Neural cell (in vitro differentiated cells): ENCODE measurements at regions not wholly inside any gene's neighbourhood (a gene's known extent, or its start where the extent isn't known, plus 50 kb on each side); places are given as distances from the start of the nearest gene placed in this dataset.

Source experiments
- EP300 ChIP-seq: fragments of 450-650 bp; conservative IDR thresholded peaks from 2 replicates; pipeline ENCODE4 v1.6.1; 2014; ENCODE audit warnings: antibody characterized with exemption, mild to moderate bottlenecking, moderate library complexity; ENCODE audit not compliant: poor library complexity, severe bottlenecking
- EZH2 ChIP-seq: fragments of 200-600, 300-800 bp; shearing (Covaris generic), sonication (generic); IDR thresholded peaks from 2 replicates; pipeline ENCODE4 v1.6.1; 2014; ENCODE audit warnings: antibody characterized with exemption, low read length, borderline replicate concordance, mild to moderate bottlenecking; ENCODE audit not compliant: insufficient read depth, poor library complexity, severe bottlenecking
- SMC3 ChIP-seq: fragments of 450-650 bp; conservative IDR thresholded peaks from 2 replicates; pipeline ENCODE4 v1.6.1; 2014; ENCODE audit warnings: antibody characterized with exemption, mild to moderate bottlenecking, moderate library complexity; ENCODE audit not compliant: poor library complexity
- TF ChIP-seq, protein P1 (sequence below): fragments of 450-650 bp; IDR thresholded peaks from 2 replicates; pipeline ENCODE4 v1.5.1; 2014; ENCODE audit warnings: antibody characterized with exemption, mild to moderate bottlenecking, moderate library complexity; ENCODE audit not compliant: poor library complexity, severe bottlenecking

DNA sequence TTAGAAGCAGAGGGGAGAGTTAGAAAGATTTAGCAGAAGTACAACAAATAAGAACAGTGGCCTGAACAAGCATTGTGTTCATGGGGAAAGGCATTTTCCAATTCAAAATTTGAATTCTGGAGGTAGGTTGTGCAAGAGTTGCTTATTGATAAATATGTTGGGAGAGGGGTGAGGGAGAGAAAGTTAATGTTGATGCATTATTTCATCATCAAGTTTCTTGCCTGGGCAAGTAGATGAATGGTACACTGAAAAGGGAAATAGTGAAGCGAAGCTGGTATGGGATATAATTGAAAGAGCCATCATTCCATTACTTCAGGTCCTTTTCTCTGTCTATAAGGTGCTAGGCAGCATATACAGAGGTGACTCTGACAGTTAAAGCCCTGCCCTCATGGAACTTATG is 288.9 kb upstream of the GBE1 start:
- TF ChIP-seq, protein P1, sequence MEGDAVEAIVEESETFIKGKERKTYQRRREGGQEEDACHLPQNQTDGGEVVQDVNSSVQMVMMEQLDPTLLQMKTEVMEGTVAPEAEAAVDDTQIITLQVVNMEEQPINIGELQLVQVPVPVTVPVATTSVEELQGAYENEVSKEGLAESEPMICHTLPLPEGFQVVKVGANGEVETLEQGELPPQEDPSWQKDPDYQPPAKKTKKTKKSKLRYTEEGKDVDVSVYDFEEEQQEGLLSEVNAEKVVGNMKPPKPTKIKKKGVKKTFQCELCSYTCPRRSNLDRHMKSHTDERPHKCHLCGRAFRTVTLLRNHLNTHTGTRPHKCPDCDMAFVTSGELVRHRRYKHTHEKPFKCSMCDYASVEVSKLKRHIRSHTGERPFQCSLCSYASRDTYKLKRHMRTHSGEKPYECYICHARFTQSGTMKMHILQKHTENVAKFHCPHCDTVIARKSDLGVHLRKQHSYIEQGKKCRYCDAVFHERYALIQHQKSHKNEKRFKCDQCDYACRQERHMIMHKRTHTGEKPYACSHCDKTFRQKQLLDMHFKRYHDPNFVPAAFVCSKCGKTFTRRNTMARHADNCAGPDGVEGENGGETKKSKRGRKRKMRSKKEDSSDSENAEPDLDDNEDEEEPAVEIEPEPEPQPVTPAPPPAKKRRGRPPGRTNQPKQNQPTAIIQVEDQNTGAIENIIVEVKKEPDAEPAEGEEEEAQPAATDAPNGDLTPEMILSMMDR, result no peak
- TF ChIP-seq EP300 (no peak), SMC3 (no peak), EZH2 (no peak)
